ENCODE measurements at regions not wholly inside any gene's neighbourhood (a gene's known extent, or its start where the extent isn't known, plus 50 kb on each side); places are given as distances from the start of the nearest gene placed in this dataset.

DNA sequence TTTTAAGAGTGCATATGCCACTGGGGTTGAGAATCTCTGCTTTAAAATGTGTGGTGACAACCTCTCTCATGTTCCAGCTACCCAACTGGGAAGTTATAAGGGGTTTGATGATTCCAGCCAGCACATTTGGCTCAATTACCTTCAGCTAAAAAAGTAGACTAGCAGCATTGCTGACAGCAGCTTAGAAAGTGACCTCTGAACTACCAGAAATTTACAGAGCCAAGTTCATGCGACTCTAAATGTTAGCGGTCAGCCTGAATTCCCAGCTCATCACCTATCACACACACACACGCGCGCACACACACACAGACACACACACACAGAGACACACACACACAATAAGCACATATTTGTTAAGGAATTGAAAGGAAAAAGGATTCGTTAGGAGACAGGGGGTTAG lies 377.5 kb downstream of the TMEM167A start:
- no peak for DNase-seq (ENCODE audit: low spot score)

DNA sequence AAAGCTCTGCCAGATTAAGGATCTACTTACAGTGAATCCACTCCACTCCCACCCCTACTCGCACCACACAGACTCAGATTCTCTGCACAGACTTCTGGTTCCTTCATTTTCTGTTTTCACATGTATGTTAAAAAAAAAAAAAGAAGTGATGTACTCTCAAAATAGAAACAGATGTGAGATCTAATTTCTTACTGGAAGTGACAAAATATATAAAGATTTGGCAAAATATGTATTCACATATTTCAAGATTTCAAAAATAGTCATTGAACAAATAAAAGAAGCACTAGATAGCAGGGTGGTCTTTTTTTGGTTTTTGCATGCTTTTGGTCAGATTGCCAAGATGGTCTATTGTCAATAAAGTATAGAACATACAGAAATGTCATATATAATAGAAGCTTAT lies 379.2 kb downstream of the TMEM167A start:
- DNase-seq (ENCODE audit: low spot score) = no peak

DNA sequence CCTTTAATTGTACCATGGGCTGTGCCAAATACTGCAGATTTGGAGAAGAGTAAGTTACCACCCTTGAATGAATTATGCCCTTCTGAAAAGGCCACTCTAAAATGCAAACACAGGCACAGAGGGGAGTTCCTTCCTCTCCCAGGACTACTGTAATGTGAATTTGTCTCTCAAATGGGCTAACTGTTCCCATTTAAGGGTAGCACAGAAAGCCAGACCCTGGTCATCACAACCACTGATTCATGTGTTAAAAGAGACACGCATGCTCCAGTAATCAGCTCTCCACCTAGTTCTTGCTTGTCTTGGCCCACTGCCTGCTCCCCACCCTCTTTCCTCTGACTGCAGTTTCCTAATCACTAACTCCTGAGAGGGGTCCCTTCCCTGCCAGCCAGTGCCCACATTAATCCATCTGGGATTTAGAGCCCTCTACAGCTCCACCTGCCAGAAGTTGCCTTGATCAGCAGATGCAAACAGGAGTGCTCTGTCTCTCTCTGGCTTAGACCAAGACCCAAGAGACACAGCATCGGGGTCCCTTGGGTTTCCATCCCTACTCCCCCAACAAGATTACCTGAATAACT lies 382.4 kb downstream of the TMEM167A start:
- DNase-seq (ENCODE audit: low spot score) = no peak

DNA sequence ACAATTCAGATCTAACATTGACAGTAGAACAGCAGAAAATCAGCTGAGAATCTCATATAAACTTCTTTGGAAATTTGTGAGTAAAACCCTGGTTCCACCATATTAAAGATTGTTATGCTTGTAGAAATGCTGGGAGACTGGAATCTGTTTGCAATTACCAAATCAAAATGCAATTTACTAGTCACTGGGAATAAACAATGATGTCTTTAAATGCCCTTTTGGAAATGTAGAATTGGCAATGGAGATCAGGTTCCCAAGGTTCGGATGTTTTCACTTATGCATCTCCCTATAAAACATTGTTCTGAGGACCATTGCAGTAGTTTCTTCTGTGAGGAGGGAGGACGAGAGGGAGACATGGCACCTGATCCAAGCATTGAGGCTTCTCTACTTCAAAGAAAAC lies 384.4 kb downstream of the TMEM167A start:
- DNase-seq (ENCODE audit: low spot score) = no peak

GRCh38 chr5:82684659-82685058 lies 392.5 kb downstream of the TMEM167A start:
- DNase-seq (ENCODE audit: low spot score) = no peak

GRCh38 chr5:82684165-82684564 lies 393.0 kb downstream of the TMEM167A start:
- no peak for DNase-seq (ENCODE audit: low spot score)

DNA sequence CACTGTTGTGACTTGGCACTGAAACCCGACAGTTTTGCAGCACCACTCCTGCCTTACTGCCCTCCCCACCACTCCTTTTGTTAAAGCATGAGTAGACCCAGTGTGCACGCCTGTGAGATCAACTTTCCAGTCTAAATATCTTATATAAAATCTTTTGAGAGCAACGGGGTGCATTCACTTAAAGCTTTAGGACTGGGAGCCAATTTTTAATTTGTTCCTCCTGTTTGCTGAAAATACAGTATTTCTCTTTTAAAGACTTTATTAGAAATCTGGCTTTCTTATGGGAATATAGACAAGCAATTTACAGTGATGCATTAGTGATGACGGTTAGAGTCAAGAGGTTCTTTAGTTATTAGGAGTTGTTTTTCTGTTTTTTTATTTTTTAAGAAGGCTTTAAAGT lies 397.5 kb downstream of the TMEM167A start:
- DNase-seq (ENCODE audit: low spot score) = no peak

- DNase-seq (ENCODE audit: low spot score) = no peak
These were observed 398.5 kb upstream of the RPS23 start for GRCh38 chr5:82676661-82677060.

GRCh38 chr5:82674671-82675070 lies 396.5 kb upstream of the RPS23 start:
- no peak for DNase-seq (ENCODE audit: low spot score)

DNA sequence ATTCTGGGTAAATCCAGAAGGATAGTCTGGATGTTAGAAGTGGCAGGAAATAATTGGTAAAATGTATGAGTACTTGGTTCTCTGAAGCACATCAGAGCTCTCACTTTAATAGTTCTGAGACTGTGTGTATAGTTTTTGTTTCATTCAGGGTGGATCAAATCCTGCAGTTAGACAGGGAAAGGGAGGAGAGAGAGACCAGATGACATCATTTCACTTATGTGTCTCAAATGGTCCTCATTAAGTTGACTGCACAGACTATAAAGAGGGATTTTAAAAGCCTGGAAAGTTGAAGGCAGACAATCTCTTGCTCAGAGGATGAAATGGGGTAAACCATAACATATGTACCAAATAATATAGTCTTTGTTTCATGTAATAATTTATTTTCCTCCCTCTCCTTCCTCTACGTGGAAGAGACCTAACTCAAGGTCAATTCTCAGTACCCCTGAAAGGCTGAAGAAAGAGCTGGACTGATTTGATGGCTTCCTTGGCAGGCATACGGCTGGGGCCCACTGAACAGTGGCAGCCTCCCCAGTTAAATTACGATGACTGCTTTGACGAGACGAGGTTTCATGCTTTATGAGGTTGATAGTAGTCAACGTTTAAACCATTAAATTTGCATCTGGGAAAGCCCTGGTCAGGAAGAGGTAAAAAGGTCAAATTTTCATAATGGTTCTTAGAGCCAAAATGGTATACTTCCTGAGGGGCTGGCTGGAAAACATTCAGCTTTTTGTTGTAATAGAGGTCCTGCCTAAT lies 395.1 kb upstream of the RPS23 start:
- DNase-seq (ENCODE audit: low spot score) = no peak

DNA sequence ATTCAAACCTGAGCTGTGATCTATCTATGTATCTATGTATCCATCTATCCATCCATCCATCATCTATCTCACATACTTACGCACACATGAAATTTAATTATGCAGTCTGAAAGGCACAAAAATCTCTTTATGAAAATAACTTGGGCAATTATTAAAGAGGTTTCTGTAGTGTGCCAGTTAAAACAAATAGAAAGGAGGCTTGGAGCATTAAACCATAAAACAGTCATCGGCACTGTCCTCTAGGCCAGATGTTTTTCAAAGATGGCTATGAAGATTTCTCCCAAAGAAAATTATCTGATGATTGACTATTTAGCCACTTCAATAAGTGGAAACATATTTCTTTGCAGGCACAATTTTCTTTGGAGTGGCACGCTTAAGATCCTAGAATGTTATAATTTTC lies 392.5 kb upstream of the RPS23 start:
- DNase-seq (ENCODE audit: low spot score) = no peak

- DNase-seq (ENCODE audit: low spot score) = no peak
These were observed 391.6 kb upstream of the RPS23 start for GRCh38 chr5:82669720-82670119.

- no peak for DNase-seq (ENCODE audit: low spot score)
These were observed 388.2 kb upstream of the RPS23 start for GRCh38 chr5:82666312-82666711.

DNA sequence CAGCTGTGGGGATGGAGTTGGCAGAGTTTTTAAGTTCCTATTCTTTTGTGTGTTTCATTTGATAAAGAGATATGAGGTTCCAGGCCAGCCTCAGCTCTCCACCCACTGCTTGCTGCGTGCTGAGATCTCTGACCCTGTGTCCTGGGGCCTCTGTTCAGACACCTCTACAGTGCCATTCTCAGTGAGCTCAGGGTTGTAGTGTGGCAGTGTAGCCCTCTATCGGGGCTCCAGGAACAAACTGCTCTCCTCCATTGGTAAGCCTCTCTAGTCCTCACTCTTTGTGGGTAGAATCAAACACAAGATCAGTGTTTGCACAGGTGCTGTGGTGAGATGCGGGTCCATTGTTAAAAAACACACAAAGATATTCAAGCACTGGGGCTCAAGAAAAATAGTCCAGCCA lies 386.6 kb upstream of the RPS23 start:
- no peak for DNase-seq (ENCODE audit: low spot score)

DNA sequence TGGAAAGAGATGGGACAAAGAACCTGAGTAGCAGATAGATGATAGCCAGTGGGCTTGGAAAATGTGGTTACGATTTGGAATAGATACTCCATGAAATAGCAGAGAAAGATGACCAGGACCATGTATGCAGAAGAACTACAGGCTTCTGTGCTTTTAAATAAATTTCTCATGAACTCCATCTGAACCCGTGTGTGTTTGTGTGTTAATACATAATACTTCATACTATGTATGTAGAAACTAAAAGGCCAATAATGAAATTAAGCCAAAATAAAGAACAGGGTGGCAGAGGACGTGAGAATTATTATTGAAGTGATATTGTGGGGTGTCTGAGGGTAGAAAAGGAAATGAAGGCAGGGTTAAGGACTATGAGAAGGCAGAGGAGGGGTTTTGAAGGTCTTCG lies 385.1 kb upstream of the RPS23 start:
- DNase-seq (ENCODE audit: low spot score) = no peak

GRCh38 chr5:82662340-82662739 lies 384.2 kb upstream of the RPS23 start:
- no peak for DNase-seq (ENCODE audit: low spot score)

DNA sequence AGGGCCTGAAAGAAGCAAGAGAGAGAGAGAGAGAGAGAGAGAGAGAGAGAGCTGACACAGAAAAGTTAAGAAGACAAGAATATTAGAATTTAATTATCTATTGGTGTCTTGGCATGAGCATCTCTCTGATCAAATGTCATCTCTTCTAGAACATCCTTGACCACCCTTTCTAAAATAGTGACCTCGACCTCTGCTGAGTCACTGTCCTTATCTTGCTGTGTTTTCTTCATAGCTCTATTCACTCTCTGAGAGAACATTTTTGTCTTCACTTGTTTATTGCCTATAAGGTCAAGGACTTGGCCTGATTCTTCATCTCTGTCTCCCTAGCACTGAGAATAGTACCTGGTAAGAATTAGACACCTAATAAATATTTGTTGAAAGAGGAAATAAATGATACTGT lies 383.8 kb upstream of the RPS23 start:
- DNase-seq (ENCODE audit: low spot score) = no peak

GRCh38 chr5:82661462-82661861 lies 383.3 kb upstream of the RPS23 start:
- no peak for DNase-seq (ENCODE audit: low spot score)

GRCh38 chr5:82659115-82659514 lies 381.0 kb upstream of the RPS23 start:
- no peak for DNase-seq (ENCODE audit: low spot score)

DNA sequence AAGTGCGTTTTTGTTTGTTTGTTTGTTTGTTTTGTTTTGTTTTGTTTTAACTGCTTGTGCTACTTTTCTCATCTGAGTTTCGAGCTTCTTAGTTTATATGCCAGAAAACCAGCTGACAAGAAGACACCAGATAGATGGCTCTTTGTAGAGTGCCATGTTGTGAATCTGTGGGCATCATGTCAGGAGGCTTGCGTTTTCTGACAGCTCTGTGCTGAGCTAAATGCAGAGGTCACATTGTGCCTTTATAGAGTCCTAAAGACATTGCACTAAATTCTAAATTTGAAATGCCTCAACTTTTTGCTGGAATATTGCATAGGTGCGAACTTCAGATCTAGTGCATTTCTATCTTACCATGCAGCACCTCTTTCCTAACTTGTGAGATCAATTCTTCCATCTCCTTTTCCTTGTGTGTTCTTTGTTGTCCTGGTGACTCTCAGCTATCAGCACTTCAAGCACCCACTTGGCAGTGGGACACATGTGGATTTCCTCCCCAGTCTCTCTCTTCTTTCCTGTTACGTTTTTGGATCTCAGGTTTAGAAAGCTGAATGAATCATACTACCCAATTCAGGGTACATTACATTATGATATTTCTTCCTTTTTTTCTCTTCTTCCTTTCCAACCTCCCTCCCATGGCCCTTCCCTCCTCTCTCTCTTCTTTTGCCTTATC lies 379.0 kb upstream of the RPS23 start:
- DNase-seq (ENCODE audit: low spot score) = no peak

DNA sequence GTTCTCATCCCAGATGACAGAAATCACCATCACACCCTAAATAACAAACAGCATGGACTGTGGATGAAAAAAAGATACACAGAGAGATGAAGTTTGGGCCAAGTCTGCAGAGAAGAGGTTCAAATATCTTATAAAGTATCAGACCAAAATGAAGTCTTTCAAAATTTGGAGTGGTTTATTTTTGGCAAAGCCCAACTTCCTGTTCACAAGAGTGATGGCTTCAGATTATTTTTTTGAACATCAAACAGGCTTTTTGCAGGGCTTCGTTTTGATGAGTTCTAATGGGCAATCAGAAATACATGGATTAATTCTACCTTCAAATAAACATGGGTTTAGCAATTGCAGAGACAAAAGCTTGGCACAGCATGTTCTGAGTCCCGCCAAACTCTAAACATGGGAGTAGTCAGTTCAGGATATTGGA lies 378.2 kb upstream of the RPS23 start:
- DNase-seq (ENCODE audit: low spot score) = no peak

DNA sequence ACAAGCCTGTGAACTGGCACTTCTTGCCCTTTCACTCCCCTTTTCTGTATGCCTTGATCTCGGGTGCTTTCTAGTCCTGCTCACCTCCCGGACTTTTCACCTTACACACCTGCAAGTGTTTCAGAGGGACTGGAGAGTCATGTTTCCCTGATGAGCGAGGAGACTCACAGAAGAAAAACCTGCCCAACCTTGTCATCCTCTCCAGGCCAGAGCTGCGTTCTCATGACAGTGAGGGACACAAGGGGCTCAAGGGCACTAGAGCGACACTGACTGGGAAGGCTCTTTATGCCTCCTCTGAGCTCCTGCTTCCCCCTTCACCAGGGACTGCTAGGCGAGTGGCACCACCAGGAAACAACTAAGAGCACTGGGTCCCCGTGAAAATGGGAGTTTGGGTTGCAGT lies 376.9 kb upstream of the RPS23 start:
- DNase-seq (ENCODE audit: low spot score) = no peak

DNA sequence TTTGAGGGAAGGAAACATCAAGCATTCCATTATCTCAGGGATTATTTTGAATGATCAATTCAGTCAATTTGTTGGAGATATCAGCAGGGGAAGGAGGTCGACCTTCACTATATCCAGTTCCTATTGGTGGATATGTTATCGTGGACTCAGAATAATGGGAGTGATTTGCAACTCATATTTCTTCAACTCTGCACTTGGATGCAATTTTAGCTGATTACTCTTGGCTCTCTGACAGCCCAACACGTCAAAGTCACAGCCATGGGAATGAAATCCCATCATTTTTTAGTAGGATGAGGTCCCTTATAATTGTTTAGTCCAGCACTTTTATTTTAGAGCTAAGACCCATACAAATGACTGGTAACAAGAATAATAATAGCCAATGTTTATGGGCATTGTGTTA lies 371.8 kb upstream of the RPS23 start:
- DNase-seq (ENCODE audit: low spot score) = no peak

DNA sequence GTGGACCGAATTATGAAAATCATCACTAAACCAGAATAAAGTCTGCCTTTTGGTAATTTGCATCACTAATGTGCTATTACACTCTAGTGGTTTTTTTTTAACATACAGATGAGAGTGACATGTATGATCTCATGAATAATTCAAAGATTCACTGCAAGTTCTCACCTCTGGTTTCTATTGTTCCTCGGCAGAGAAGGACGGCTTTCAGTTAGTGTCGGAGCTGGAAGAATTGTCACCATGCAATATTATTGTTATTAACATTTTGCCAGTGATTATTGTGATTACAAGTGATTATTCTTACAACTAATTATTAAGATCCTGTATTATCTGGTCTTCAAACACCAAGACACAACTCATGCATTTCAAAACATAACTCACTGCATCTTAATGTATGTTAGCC lies 366.6 kb upstream of the RPS23 start:
- no peak for DNase-seq (ENCODE audit: low spot score)
